ENCODE measurements at regions not wholly inside any gene's neighbourhood (a gene's known extent, or its start where the extent isn't known, plus 50 kb on each side); places are given as distances from the start of the nearest gene placed in this dataset.
A peak's percentile ranks its signal among the peaks of the same experiment; 100 is the strongest.
"Not testable (repeated sequence)": the region's sequence is repeated elsewhere in the genome, so short reads cannot be mapped to it uniquely, and the experiment has no call there.

- no peak for DNase-seq (ENCODE audit: low read depth)
These were observed 495.2 kb downstream of the DIRAS2 start for GRCh38 chr9:90147426-90147825.

- DNase-seq (ENCODE audit: low read depth), result no peak
These were observed 486.3 kb downstream of the DIRAS2 start for GRCh38 chr9:90156318-90156717.

- DNase-seq (ENCODE audit: low read depth), result no peak
These were observed 480.3 kb downstream of the DIRAS2 start for GRCh38 chr9:90162326-90162725.

- no peak for DNase-seq (ENCODE audit: low read depth)
These were observed 479.8 kb downstream of the DIRAS2 start for GRCh38 chr9:90162819-90163218.

GRCh38 chr9:90165281-90165680 is 477.3 kb downstream of the DIRAS2 start:
- DNase-seq (ENCODE audit: low read depth), result no peak

- not testable (repeated sequence) for DNase-seq (ENCODE audit: low read depth)
These were observed 476.2 kb downstream of the DIRAS2 start for GRCh38 chr9:90166374-90166773.

- no peak for DNase-seq (ENCODE audit: low read depth)
These were observed 474.7 kb downstream of the DIRAS2 start for GRCh38 chr9:90167914-90168313.

GRCh38 chr9:90169490-90169889 is 473.1 kb downstream of the DIRAS2 start:
- DNase-seq (ENCODE audit: low read depth), result no peak

GRCh38 chr9:90173935-90174334 is 468.7 kb downstream of the DIRAS2 start:
- DNase-seq (ENCODE audit: low read depth), result not testable (repeated sequence)

- not testable (repeated sequence) for DNase-seq (ENCODE audit: low read depth)
These were observed 468.3 kb downstream of the DIRAS2 start for GRCh38 chr9:90174346-90174745.

- no peak for DNase-seq (ENCODE audit: low read depth)
These were observed 467.4 kb downstream of the DIRAS2 start for GRCh38 chr9:90175257-90175656.

GRCh38 chr9:90175865-90176264 is 466.8 kb downstream of the DIRAS2 start:
- DNase-seq (ENCODE audit: low read depth), result no peak

GRCh38 chr9:90176901-90177300 is 465.7 kb downstream of the DIRAS2 start:
- DNase-seq (ENCODE audit: low read depth), result no peak

- no peak for DNase-seq (ENCODE audit: low read depth)
These were observed 462.2 kb downstream of the DIRAS2 start for GRCh38 chr9:90180381-90180780.

- DNase-seq (ENCODE audit: low read depth), result no peak
These were observed 454.0 kb downstream of the DIRAS2 start for GRCh38 chr9:90188656-90189055.

- DNase-seq (ENCODE audit: low read depth), result no peak
These were observed 453.3 kb downstream of the DIRAS2 start for GRCh38 chr9:90189306-90189705.

GRCh38 chr9:90192465-90192864 is 450.2 kb downstream of the DIRAS2 start:
- DNase-seq (ENCODE audit: low read depth), result peak; percentile 3

GRCh38 chr9:90198956-90199355 is 443.7 kb downstream of the DIRAS2 start:
- no peak for DNase-seq (ENCODE audit: low read depth)

- DNase-seq (ENCODE audit: low read depth), result no peak
These were observed 440.9 kb downstream of the DIRAS2 start for GRCh38 chr9:90201766-90202165.

- DNase-seq (ENCODE audit: low read depth), result no peak
These were observed 438.3 kb downstream of the DIRAS2 start for GRCh38 chr9:90204128-90204831.

- not testable (repeated sequence) for DNase-seq (ENCODE audit: low read depth)
These were observed 429.6 kb downstream of the DIRAS2 start for GRCh38 chr9:90213045-90213444.

GRCh38 chr9:90219548-90220118 is 423.0 kb downstream of the DIRAS2 start:
- no peak for DNase-seq (ENCODE audit: low read depth)

GRCh38 chr9:90221899-90222298 is 420.7 kb downstream of the DIRAS2 start:
- not testable (repeated sequence) for DNase-seq (ENCODE audit: low read depth)

- DNase-seq (ENCODE audit: low read depth), result peak; percentile 13
These were observed 415.7 kb downstream of the DIRAS2 start for GRCh38 chr9:90226839-90227338.

Measured in T-helper 22 cell (primary cell).